HG03432 (cell line): ENCODE measurements at regions not wholly inside any gene's neighbourhood (a gene's known extent, or its start where the extent isn't known, plus 50 kb on each side); places are given as distances from the start of the nearest gene placed in this dataset.

Experiments used
- ATAC-seq: cut with Tn5 transposase; IDR thresholded peaks from one replicate; pipeline ENCODE4 v1.9.1; 2021; ENCODE audit warnings: mild to moderate bottlenecking, moderate library complexity; ENCODE audit not compliant: unreplicated experiment

GRCh38 chrX:97763981-97764380 lies 880.3 kb downstream of the RPA4 start:
- no peak for ATAC-seq

- no peak for ATAC-seq
Measured at GRCh38 chrX:97766501-97767095, 882.9 kb downstream of the RPA4 start.

DNA sequence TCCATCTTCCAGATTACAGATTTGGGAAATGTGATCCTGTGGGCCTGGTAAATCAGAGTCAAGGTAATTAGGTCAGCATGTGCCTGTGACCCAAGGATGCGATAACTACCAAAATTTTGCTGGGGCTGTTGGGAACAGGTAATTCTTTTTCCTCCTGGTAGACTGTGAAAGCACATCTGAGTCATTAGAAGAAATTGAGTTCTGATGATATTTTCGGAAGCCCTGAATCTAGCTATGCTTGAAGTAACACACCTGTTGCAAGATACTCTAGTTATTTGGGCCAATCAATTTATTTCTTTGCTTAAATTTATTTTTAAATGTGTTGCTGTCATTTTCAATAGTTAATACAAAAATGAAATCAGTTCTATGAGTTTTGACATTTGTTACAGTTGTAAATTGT lies 903.6 kb downstream of the RPA4 start:
- no peak for ATAC-seq

GRCh38 chrX:97787849-97788248 lies 904.1 kb downstream of the RPA4 start:
- ATAC-seq: peak; percentile 60

- ATAC-seq: peak; percentile 85
Measured at GRCh38 chrX:97790850-97791249, 907.1 kb downstream of the RPA4 start.

DNA sequence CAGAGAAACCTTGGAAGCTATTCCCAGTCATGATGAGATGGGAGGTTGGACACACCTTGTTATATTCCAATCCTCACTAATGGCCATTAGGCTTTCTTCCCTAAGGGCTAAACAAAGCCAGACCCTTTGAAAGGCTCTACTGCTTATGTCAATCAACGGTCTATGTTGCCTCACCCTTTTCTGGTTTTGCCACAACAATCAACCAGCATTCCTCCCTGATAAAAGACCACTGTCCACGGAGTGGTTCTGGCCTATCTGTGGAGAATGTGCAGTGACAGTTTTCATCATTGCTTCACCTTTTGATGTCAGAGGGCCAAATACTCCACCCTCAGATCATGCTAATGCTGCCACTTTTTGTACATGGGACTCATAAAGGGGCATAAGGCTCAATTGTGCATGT lies 913.4 kb downstream of the RPA4 start:
- ATAC-seq: no peak

DNA sequence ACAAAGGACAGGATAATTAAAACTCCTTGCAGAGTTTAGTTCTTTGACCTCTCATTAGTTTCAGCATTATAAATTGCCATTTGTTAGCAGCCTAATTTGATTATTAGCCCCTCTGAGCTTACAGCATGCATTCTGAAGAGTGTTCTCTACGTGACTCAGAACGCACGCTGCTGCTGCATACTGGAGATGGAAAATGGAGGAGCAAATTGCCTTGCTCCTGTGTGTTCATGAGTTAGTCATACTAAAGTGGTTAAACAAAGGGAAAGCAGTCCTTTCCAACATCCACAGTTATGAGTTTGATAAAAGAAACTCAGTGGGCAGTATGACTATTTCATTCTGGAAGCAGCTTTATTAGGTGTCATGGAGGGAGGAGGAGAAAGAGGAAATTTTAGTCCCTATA lies 922.5 kb downstream of the RPA4 start:
- ATAC-seq: no peak

DNA sequence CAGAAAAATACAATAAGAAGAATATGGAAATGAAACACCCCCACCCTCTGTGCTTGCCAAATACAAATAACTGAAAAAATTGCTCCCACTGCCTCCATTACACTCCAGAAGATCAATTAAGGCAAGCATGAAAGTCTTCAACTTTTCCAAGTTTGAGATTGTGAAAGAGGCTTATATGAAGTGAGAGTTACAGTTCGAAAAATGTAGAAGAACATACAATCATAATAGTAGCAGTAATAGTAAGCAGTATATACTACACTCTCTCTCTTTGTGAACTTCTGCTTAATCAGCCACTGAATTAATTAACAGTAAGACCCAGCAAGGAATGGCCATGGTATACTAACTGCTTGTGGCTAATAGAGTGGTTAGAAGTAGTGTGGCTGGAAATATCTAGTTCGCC lies 923.2 kb downstream of the RPA4 start:
- no peak for ATAC-seq

- no peak for ATAC-seq
Measured at GRCh38 chrX:97820170-97820569, 936.5 kb downstream of the RPA4 start.

DNA sequence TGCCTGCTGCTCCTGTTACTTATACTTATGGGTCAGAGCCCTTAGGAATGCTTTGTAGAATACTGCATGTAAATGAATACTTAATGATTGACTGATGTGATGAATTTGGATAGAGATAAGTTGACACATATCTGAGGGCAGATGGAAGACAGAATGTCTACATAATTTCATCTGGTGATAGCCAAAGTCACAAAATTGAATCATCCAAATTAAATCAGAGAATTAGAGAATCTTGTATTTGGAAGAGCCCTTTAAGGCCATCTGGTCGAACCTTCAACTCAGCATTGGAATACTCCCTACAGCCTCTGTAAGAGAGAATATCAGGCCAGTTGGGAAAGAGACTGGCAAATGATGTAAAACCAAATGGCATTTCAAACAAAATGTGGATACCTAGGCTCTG lies 944.8 kb downstream of the RPA4 start:
- ATAC-seq: no peak

- ATAC-seq: no peak
Measured at GRCh38 chrX:97835969-97836368, 952.3 kb downstream of the RPA4 start.

DNA sequence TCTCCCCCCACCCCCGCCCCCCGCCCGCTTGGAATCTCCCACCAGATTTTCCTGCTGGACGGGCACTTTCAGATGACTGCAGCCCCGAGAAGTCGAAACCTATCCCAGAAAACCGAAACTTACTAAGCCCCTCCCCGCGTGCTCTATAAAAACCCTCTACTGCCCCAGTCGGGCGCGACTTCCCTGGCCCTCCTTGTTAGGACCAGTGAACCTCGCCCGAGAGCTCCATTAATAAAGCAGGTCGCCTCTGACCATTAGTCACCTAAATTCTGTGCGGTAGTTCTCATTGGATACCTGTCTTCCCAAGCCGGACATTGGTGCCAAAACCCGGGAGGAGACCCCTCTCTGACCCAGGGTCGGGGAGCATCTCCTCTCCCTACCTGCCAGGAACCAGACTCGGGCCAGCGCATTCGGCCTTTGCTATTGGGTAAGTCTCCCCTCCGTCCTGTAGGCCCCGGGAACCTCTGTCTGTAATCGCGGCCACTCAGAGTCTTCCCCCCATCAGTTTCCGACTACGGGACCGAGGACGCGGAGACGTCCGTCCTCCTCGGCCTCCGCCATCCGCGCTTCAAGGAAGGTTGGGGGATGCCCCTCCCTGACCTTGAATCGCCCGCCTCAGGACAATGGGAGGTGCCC lies 958.0 kb downstream of the RPA4 start:
- no peak for ATAC-seq

DNA sequence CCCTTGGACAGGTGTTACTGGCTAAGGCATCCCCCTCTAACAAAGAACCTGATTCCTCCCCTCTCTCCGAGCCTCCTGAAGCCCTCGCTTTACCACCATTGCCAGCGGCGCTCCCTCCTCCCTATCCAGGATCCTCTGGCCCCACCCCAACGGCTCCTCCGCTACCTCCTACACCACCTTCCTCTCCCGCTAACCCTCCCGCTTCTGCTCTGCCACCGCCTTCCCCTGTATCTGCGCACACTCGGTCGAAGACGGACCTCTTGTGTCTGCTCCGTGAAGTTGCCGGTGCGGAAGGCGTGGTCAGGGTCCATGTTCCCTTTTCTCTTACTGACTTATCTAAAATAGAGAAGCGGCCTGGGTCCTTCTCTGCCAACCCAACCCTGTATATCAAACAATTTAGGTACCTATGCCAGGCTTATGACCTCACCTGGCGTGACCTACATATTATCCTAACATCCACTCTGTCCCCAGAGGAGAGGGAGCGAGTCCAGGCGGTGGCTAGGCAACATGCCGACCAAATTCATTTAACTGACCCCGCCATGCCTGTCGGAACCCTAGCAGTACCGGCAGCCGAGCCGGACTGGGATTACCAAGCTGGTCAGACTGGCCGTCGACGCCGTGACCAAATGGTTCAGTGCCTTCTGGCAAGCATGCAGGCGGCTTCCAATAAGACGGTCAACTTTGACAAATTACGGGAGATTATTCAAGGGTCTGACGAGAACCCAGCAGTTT lies 958.9 kb downstream of the RPA4 start:
- ATAC-seq: no peak

GRCh38 chrX:97843200-97843811 lies 959.6 kb downstream of the RPA4 start:
- no peak for ATAC-seq

DNA sequence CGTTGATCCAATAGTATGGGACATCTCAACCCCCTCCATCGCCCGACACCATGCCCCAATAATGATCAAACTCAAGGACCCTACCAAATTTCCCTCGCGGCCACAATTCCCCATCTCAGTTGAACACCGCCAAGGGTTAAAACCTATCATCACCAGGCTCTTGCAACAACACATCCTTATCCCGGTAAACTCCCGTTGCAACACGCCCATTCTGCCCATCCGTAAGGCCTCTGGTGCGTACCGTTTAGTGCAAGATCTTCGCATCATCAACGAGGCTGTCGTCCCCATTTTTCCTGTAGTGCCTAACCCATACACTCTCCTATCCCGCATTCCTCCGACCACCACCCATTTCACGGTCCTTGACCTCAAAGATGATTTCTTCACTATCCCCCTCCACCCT lies 960.5 kb downstream of the RPA4 start:
- no peak for ATAC-seq

GRCh38 chrX:97844943-97845342 lies 961.2 kb downstream of the RPA4 start:
- ATAC-seq: no peak

DNA sequence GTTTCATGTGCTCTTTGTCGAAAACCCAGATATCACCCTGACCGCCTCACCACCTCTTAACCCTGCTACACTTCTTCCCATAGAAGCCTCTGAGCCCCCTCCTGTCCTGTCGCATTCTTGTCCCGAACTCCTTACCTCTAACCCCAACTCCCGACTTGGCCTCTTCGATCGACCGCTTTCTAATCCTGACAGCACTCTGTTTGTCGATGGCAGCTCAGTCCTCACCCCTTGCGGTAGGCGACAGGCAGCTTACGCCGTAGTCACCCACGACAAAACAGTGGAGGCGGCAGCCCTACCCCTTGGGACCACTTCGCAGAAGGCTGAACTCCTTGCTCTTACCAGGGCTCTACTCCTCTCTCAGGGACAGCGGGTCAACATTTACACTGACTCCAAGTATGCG lies 961.7 kb downstream of the RPA4 start:
- no peak for ATAC-seq

GRCh38 chrX:97846228-97846627 lies 962.5 kb downstream of the RPA4 start:
- no peak for ATAC-seq

DNA sequence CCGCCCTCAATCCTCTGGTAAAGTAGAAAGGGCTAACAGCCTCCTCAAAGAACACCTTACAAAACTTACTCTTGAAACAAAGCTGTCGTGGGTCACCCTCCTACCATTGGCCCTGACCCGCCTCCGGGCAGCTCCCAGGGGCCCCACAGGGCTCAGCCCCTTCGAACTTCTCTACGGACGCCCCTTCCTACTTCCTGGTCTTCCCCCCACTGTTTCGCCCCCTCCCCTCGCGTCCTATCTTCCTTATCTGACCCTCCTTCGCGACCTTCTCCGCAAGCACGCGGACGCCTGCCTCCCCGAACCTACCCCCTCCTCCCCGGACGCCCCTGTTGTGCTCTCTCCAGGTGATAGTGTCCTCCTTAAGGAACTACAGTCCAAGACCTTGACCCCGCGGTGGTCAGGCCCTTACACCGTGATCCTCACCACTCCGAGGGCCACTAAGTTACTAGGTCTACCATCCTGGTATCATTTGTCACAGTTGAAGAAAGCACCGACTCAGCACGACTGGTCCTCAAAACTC lies 963.1 kb downstream of the RPA4 start:
- no peak for ATAC-seq

DNA sequence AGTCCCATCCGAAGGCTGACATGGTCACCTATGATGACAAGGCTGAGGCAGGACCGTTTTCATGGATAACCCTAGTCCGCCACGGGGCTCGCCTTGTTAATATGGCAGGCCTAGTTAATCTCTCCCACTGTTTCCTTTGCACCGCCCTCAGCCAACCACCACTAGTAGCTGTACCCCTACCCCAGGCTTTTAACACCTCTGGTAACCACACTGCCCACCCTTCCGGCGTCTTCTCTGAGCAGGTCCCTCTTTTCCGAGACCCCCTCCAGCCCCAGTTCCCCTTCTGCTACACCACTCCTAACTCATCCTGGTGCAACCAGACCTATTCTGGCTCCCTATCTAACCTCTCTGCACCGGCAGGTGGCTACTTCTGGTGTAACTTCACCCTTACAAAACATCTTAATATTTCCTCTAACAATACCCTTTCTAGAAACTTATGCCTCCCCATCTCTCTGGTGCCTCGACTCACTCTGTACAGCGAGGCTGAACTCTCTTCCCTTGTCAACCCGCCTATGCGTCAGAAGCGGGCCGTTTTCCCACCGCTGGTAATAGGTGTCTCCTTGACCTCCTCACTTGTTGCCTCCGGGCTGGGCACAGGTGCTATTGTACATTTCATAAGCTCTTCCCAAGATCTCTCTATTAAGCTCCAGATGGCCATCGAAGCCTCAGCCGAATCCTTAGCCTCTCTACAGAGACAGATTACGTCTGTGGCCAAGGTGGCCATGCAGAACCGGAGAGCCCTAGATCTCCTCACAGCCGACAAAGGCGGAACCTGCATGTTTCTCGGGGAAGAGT lies 964.4 kb downstream of the RPA4 start:
- ATAC-seq: no peak

DNA sequence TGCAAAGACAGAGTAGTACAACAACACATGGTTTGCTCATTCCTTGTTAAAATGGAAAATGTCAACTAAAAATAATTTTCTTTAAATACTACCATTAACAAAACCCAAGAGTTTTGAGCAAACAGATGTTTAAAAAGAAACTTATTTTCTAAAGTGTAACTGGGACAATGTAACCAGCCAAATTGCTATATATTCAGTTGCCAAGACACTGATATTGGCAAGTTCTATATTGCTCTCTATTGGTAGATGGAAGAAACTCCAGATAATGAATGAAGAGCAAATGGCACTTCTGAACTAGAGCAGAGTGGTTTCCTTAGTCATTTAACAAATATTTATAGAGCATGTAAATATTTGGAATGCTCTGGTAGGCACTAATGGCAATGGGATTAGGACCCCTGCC lies 966.2 kb downstream of the RPA4 start:
- no peak for ATAC-seq
